PC-9 (cell line): ENCODE measurements at regions not wholly inside any gene's neighbourhood (a gene's known extent, or its start where the extent isn't known, plus 50 kb on each side); places are given as distances from the start of the nearest gene placed in this dataset.

ENCODE experiments used
- BruUV-seq: library from RNA; stranded (reverse); fragments of 400-500 nt; replicated peaks from 2 replicates; lab custom pipeline; 2021; lab: Mats Ljungman, UMichigan
- CTCF ChIA-PET: fragments of 300-600 bp; sonication (Branson Sonifier 250); formaldehyde crosslinking; loops from one replicate; lab custom pipeline; 2022; ENCODE audit warnings: antibody characterized with exemption; lab: Charles Lee
- POLR2A ChIA-PET: fragments of 300-600 bp; sonication (Branson Sonifier 250); formaldehyde crosslinking; loops from one replicate; lab custom pipeline; 2022; ENCODE audit warnings: antibody characterized with exemption; ENCODE audit not compliant: unreplicated experiment; lab: Charles Lee
- DNase-seq, 2 experiments: peaks; one replicate each; pipeline versions ENCODE4 v3.0.0 to v3.0.0-alpha.2; 2015 to 2022; ENCODE audit warnings: mixed read lengths in 1 of 2
- H2AFZ ChIP-seq: fragments of 200-600 bp; sonication (generic); 2 replicates; pipeline ENCODE4 v1.8.1; 2017; ENCODE audit warnings: antibody characterized with exemption
- H3F3A ChIP-seq: fragments of 200-600 bp; sonication (generic); 2 replicates; pipeline ENCODE4 v1.8.1; 2017; ENCODE audit warnings: antibody characterized with exemption, mild to moderate bottlenecking, low read depth; ENCODE audit not compliant: insufficient read depth
- H3K27ac ChIP-seq: fragments of 200-600 bp; sonication (generic); 2 replicates; pipeline ENCODE4 v1.6.1; 2016; ENCODE audit warnings: mixed run types
- H3K27me3 ChIP-seq: fragments of 200-600 bp; sonication (generic); 2 replicates; pipeline ENCODE4 v1.6.1; 2016; ENCODE audit warnings: low read depth, mixed run types; ENCODE audit not compliant: insufficient read depth
- H3K36me3 ChIP-seq: fragments of 200-600 bp; sonication (generic); 2 replicates; pipeline ENCODE4 v1.6.1; 2016; ENCODE audit warnings: low read depth, mixed run types
- H3K4me1 ChIP-seq: fragments of 200-600 bp; sonication (generic); replicated peaks from 2 replicates; pipeline ENCODE4 v1.6.1; 2016; ENCODE audit warnings: mixed run types; ENCODE audit not compliant: insufficient read depth
- H3K4me2 ChIP-seq: fragments of 200-600 bp; sonication (generic); 2 replicates; pipeline ENCODE4 v1.6.1; 2017; ENCODE audit warnings: mixed run types
- H3K4me3 ChIP-seq: fragments of 200-600 bp; sonication (generic); 2 replicates; pipeline ENCODE4 v1.6.1; 2016; ENCODE audit warnings: mixed run types
- H3K79me2 ChIP-seq: fragments of 200-600 bp; sonication (generic); 2 replicates; pipeline ENCODE4 v1.6.1; 2017; ENCODE audit warnings: low read depth, mixed run types
- H3K9me2 ChIP-seq: fragments of 200-600 bp; sonication (generic); 2 replicates; pipeline ENCODE4 v1.8.1; 2017; ENCODE audit warnings: mild to moderate bottlenecking; ENCODE audit not compliant: insufficient read depth
- H3K9me3 ChIP-seq: fragments of 200-600 bp; sonication (generic); 2 replicates; pipeline ENCODE4 v1.8.1; 2016; ENCODE audit warnings: low read depth; ENCODE audit not compliant: insufficient read depth
- H4K20me1 ChIP-seq: fragments of 200-600 bp; sonication (generic); 2 replicates; pipeline ENCODE4 v1.8.1; 2017; ENCODE audit not compliant: insufficient read depth
- EZH2 ChIP-seq: fragments of 200-600 bp; sonication (generic); IDR thresholded peaks from 2 replicates; pipeline ENCODE4 v1.8.0; 2017; ENCODE audit warnings: antibody characterized with exemption, low read depth
- intact Hi-C: fragments of 100-400 bp; cut with micrococcal nuclease; formaldehyde crosslinking; loops from one replicate; pipeline ENCODE4 v1.10.0; 2022; ENCODE audit not compliant: unreplicated experiment
- TF ChIP-seq, protein P1 (sequence below): fragments of 200-600 bp; sonication (generic); conservative IDR thresholded peaks from 2 replicates; pipeline ENCODE4 v1.6.1; 2017; ENCODE audit warnings: mixed run types, antibody characterized with exemption, mild to moderate bottlenecking, moderate library complexity

DNA sequence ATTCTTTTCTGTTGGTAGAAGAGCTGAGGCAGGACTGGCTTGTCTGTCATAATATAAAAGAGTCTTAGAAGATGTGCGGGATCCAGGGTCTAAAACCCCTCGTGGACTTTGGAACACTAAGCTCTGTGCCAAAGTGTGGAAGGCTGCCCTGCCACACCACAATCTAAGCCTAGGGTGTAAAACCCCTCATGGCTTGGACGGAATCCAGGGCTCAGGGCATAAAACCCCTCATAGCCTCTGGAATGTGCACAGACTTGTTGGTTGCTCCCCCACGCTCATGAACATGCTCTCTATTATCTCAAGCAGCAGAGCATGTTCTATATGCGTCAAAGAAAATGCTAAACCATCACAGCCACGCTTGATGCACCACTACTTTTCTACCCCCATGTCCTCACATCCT lies 483.6 kb downstream of the GABRG1 start:
- TF ChIP-seq, protein P1, sequence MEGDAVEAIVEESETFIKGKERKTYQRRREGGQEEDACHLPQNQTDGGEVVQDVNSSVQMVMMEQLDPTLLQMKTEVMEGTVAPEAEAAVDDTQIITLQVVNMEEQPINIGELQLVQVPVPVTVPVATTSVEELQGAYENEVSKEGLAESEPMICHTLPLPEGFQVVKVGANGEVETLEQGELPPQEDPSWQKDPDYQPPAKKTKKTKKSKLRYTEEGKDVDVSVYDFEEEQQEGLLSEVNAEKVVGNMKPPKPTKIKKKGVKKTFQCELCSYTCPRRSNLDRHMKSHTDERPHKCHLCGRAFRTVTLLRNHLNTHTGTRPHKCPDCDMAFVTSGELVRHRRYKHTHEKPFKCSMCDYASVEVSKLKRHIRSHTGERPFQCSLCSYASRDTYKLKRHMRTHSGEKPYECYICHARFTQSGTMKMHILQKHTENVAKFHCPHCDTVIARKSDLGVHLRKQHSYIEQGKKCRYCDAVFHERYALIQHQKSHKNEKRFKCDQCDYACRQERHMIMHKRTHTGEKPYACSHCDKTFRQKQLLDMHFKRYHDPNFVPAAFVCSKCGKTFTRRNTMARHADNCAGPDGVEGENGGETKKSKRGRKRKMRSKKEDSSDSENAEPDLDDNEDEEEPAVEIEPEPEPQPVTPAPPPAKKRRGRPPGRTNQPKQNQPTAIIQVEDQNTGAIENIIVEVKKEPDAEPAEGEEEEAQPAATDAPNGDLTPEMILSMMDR, result no peak
- no peak for TF ChIP-seq EZH2
- Histone ChIP-seq H3K27ac (no peak overlapping the region), H3K4me2 (no peak overlapping the region), H4K20me1 (no peaks in the 10 kb centered on the region), H2AFZ (no peak overlapping the region), H3F3A (no peaks in the 10 kb centered on the region), H3K9me2 (peaks cover 4% of the 10 kb centered on the region; the same call in 1 of the 2 replicates), H3K9me3 (no peaks in the 10 kb centered on the region), H3K36me3 (no peaks in the 10 kb centered on the region), H3K4me3 (no peak overlapping the region), H3K79me2 (no peaks in the 10 kb centered on the region), H3K4me1 (no peaks in the 10 kb centered on the region), H3K27me3 (no peaks in the 10 kb centered on the region)
- DNase-seq, result no peak
- ChIA-PET CTCF (no interaction called here), POLR2A (no interaction called here)
- no TSS peak for BruUV-seq
- intact Hi-C loops, result no loop called here

DNA sequence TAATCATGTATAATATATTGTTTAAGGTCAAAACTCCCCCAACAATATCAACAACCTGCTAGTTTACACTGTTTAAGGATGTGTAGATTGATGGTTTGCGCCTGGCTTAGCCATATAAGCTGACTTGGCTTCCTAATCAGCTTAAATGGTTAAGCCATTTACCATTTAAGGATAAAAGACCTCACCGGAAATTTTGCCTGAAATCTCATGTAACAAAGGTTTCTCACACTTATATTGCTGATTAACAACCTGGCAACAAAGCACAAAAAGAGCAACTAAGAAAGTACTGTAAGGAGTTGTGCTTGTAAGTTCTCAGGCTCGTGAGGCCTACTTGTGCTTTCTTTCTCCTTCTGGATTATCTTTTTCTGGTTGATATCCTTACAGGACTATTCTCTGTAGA lies 485.2 kb downstream of the GABRG1 start:
- no peaks in the 10 kb centered on the region for H3K9me3 ChIP-seq
- no peaks in the 10 kb centered on the region for H3K79me2 ChIP-seq
- DNase-seq, result no peak
- TF ChIP-seq, protein P1, result no peak
- no peak for TF ChIP-seq EZH2
- H4K20me1 ChIP-seq, result no peaks in the 10 kb centered on the region
- CTCF ChIA-PET, result no interaction called here
- H3K4me2 ChIP-seq, result no peak overlapping the region
- BruUV-seq, result no TSS peak
- H3K9me2 ChIP-seq, result 0 out of 2 replicates have a peak, but pooled peaks cover 9% of the 10 kb centered on the region
- no peak overlapping the region for H3K4me3 ChIP-seq
- H3K4me1 ChIP-seq, result no peaks in the 10 kb centered on the region
- no peak overlapping the region for H2AFZ ChIP-seq
- intact Hi-C loops, result no loop called here
- H3F3A ChIP-seq, result no peaks in the 10 kb centered on the region
- POLR2A ChIA-PET, result no interaction called here
- no peaks in the 10 kb centered on the region for H3K27me3 ChIP-seq
- H3K27ac ChIP-seq, result no peak overlapping the region
- no peaks in the 10 kb centered on the region for H3K36me3 ChIP-seq

DNA sequence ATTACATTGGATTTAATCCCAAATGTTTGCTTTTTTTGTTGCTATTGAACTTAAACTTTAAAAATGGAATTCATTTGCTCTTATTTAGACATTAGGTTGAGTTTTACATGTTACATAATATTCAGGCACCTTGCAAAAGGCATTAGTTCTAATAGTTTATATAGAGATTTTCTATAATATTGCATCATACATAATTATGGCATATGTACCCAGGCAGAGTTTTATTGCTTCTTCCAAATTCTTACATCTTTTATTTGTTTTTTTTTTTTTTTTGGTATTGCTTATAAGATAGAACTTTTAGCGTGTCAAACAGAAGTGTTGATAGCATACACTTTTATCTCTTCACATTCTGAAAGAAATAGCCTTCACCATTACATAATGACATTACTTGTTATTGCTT lies 487.7 kb downstream of the GABRG1 start:
- Histone ChIP-seq H3F3A (no peaks in the 10 kb centered on the region), H3K36me3 (no peaks in the 10 kb centered on the region), H3K4me1 (no peaks in the 10 kb centered on the region), H4K20me1 (no peaks in the 10 kb centered on the region), H3K79me2 (no peaks in the 10 kb centered on the region), H3K4me3 (no peak overlapping the region), H3K27ac (no peak overlapping the region), H3K27me3 (no peaks in the 10 kb centered on the region), H3K4me2 (no peak overlapping the region), H2AFZ (no peak overlapping the region), H3K9me3 (no peaks in the 10 kb centered on the region), H3K9me2 (0 out of 2 replicates have a peak, but pooled peaks cover 9% of the 10 kb centered on the region)
- no peak for TF ChIP-seq EZH2
- TF ChIP-seq, protein P1, result no peak
- intact Hi-C loops, result no loop called here
- BruUV-seq, result no TSS peak
- ChIA-PET POLR2A (no interaction called here), CTCF (no interaction called here)
- no peak for DNase-seq
